Neutrophil (primary cell): ENCODE measurements at regions not wholly inside any gene's neighbourhood (a gene's known extent, or its start where the extent isn't known, plus 50 kb on each side); places are given as distances from the start of the nearest gene placed in this dataset.

Experiments
- H3K27ac ChIP-seq: fragments of 200-600 bp; sonication (generic); 2 replicates; pipeline ENCODE4 v1.5.1; 2016; ENCODE audit warnings: mild to moderate bottlenecking, moderate library complexity
- H3K27me3 ChIP-seq: fragments of 200-600 bp; sonication (generic); 2 replicates; pipeline ENCODE4 v1.6.0; 2016; ENCODE audit warnings: mild to moderate bottlenecking
- H3K36me3 ChIP-seq: fragments of 200-600 bp; sonication (generic); 2 replicates; pipeline ENCODE4 v1.5.1; 2017
- H3K4me1 ChIP-seq, 2 experiments: fragments of 200-600 bp in 1 of 2; sonication (generic) in 1 of 2; 1 replicate in 1 of 2; 2 replicates in 1 of 2; pipeline versions ENCODE4 v1.5.1 to v1.6.1; 2013 to 2016; ENCODE audit warnings: low read depth in 1 of 2, low read length in 1 of 2, mild to moderate bottlenecking in 1 of 2, moderate library complexity in 1 of 2; ENCODE audit not compliant: control insufficient read depth in 1 of 2, insufficient read depth in 1 of 2
- H3K4me3 ChIP-seq, 2 experiments: fragments of 200-600 bp in 1 of 2; sonication (generic) in 1 of 2; 1 replicate in 1 of 2; 2 replicates in 1 of 2; pipeline ENCODE4 v1.5.1; 2013 to 2016; ENCODE audit warnings: low read depth in 1 of 2, low read length in 1 of 2, mild to moderate bottlenecking in 1 of 2, moderate library complexity in 1 of 2
- H3K9me3 ChIP-seq: fragments of 200-600 bp; sonication (generic); 2 replicates; pipeline ENCODE4 v1.5.1; 2016
- TF ChIP-seq, protein P1 (sequence below): fragments of 200-600 bp; sonication (generic); IDR thresholded peaks from 2 replicates; pipeline ENCODE4 v1.5.1; 2016; ENCODE audit warnings: antibody characterized with exemption

DNA sequence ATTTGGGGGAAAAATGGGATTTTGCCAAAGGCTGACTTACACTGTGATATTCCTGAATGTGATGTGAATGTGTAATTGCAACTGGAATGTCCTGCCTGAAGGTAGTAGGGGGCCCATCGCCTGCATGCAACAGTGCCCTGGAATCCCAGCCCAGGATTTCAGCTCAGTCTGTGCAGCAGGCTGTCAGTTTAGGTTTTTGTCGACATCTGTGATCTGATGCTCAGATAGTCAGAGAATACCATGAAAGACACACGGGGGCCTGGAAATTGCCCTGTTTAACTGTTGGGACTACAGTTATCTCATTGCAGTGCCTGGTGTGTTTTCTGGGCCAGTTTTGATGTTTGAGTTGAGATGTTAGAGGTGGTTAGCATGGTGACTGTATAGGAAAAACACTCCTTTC lies 84.5 kb upstream of the HK2 start:
- no peaks in the 10 kb centered on the region for H3K36me3 ChIP-seq
- no peaks in the 10 kb centered on the region for H3K27me3 ChIP-seq
- H3K9me3 ChIP-seq: no peaks in the 10 kb centered on the region
- TF ChIP-seq, protein P1, sequence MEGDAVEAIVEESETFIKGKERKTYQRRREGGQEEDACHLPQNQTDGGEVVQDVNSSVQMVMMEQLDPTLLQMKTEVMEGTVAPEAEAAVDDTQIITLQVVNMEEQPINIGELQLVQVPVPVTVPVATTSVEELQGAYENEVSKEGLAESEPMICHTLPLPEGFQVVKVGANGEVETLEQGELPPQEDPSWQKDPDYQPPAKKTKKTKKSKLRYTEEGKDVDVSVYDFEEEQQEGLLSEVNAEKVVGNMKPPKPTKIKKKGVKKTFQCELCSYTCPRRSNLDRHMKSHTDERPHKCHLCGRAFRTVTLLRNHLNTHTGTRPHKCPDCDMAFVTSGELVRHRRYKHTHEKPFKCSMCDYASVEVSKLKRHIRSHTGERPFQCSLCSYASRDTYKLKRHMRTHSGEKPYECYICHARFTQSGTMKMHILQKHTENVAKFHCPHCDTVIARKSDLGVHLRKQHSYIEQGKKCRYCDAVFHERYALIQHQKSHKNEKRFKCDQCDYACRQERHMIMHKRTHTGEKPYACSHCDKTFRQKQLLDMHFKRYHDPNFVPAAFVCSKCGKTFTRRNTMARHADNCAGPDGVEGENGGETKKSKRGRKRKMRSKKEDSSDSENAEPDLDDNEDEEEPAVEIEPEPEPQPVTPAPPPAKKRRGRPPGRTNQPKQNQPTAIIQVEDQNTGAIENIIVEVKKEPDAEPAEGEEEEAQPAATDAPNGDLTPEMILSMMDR: no peak
- H3K4me1 ChIP-seq: no peaks in the 10 kb centered on the region
- H3K27ac ChIP-seq: no peak overlapping the region
- no peak overlapping the region for H3K4me3 ChIP-seq

- TF ChIP-seq, protein P1: no peak
- Histone ChIP-seq H3K27ac (no peak overlapping the region), H3K9me3 (no peaks in the 10 kb centered on the region), H3K27me3 (no peaks in the 10 kb centered on the region), H3K4me3 (no peak overlapping the region), H3K36me3 (no peaks in the 10 kb centered on the region), H3K4me1 (peaks cover 6 to 13% of the 10 kb centered on the region in 2 experiments)
Measured at GRCh38 chr2:74751981-74752851, 81.7 kb upstream of the HK2 start.

DNA sequence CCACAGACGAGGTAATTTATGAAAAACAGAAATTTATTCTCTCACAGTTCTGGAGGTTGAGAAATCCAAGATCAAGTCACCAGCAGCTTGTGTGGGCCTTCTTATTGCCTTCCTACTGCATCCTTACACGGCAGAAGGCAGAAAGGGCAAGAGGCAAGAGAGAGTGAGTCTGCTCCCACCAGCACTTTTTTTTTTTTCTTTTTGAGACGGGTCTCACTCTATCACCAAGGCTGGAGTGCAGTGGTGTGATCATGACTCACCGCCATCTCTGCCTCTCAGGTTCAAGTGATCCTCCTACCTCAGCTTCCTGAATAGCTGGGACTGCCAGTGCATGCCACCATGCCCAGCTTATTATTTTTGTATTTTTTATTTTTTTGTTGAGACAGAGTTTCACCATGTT lies 78.5 kb upstream of the HK2 start:
- H3K27me3 ChIP-seq: no peaks in the 10 kb centered on the region

DNA sequence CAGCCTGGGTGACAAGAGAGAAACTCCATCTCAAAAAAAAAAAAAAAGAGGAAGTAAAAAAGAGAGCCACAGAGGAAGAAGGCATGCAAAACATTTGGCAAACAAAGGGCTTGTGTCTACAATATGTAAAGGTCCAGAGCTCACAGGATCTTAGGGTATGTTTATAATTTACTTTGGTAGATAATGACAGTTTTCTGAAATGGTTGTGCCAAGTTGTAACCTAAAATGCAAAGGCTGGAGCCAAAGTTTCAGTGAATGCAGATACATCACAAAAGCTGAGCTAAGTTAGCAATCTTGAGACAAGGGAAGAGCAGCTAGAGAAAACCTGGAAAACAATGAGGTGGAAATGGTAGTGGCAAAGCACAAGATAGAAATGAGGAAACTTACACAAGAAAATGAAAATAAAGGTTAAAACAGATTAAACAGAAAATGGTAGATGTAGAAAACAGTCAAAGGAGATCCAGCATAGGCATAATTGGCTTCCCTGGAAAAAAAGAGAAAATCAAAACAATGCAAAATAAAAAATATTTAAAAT lies 77.5 kb upstream of the HK2 start:
- Histone ChIP-seq H3K36me3 (no peaks in the 10 kb centered on the region), H3K4me3 (no peak overlapping the region), H3K9me3 (no peaks in the 10 kb centered on the region), H3K4me1 (peaks cover 6 to 13% of the 10 kb centered on the region in 2 experiments), H3K27me3 (no peaks in the 10 kb centered on the region), H3K27ac (peak overlapping the region; percentile 79)
- TF ChIP-seq, protein P1: no peak

More for the DNA sequence above, 78.5 kb upstream of the HK2 start:
- Histone ChIP-seq H3K4me3 (no peak overlapping the region), H3K36me3 (no peaks in the 10 kb centered on the region), H3K9me3 (no peaks in the 10 kb centered on the region), H3K4me1 (peaks cover 6 to 13% of the 10 kb centered on the region in 2 experiments), H3K27ac (no peak overlapping the region)
- TF ChIP-seq, protein P1: no peak

DNA sequence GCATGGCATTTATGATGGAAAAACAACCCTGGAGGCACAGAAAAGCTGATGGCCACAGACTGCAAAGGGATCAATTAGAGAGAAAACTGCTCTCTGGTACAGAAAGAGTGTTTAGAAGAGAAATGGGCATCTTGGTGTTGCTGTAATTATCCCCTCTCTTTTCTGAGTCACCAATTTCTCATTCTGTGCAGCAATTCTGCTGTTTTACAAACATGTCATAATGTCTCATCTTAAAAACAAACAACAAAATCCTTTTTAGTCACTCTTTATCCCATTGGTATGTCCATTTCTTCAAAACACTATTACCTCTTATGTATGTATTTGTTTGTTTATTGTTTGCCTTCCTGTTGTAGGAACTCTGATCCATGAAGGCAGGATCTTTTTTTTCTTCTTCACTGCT lies 73.9 kb upstream of the HK2 start:
- H3K9me3 ChIP-seq: no peaks in the 10 kb centered on the region
- H3K4me3 ChIP-seq: no peak overlapping the region
- H3K27me3 ChIP-seq: no peaks in the 10 kb centered on the region
- H3K4me1 ChIP-seq: peaks cover 19 to 33% of the 10 kb centered on the region in 2 experiments
- TF ChIP-seq, protein P1: no peak
- no peak overlapping the region for H3K27ac ChIP-seq
- no peaks in the 10 kb centered on the region for H3K36me3 ChIP-seq
